ENCODE measurements at regions not wholly inside any gene's neighbourhood (a gene's known extent, or its start where the extent isn't known, plus 50 kb on each side); places are given as distances from the start of the nearest gene placed in this dataset.

- no peaks in the 10 kb centered on the region for H3K27me3 ChIP-seq (ENCODE audit: control insufficient read depth, insufficient read depth, low read length)
- H3K9me3 ChIP-seq (ENCODE audit: control insufficient read depth, insufficient read depth, low read depth, low read length): no peaks in the 10 kb centered on the region
- H3K36me3 ChIP-seq (ENCODE audit: control insufficient read depth, insufficient read depth, low read length): no peaks in the 10 kb centered on the region
- BruUV-seq (replicated peaks): no TSS peak
- POLR2A ChIA-PET: no interaction called here
- no peak overlapping the region for H3K27ac ChIP-seq (ENCODE audit: low read length)
- no peaks in the 10 kb centered on the region for H3K4me1 ChIP-seq (ENCODE audit: control insufficient read depth, insufficient read depth, low read length)
- DNase-seq (ENCODE audit: low read depth, low spot score): no peak
- CTCF ChIA-PET: no interaction called here
- ATAC-seq: no peak
- in situ Hi-C loops (cut with HindIII; ENCODE audit: low pct_unique_long_range_greater_than_20kb, low sequenced_read_pairs) (no loop called here), intact Hi-C loops (cut with micrococcal nuclease; ENCODE audit: unreplicated experiment) (no loop called here)
- TF ChIP-seq SIN3A (IDR thresholded peaks at IDR 0.05; ENCODE audit: borderline replicate concordance, insufficient read depth, low read depth, low read length) (no peak), POLR2AphosphoS5 (IDR thresholded peaks at IDR 0.05; ENCODE audit: low read depth, low read length) (no peak), CTCF (IDR thresholded peaks at IDR 0.05) (no peak), TCF7L2 (IDR thresholded peaks at IDR 0.05; ENCODE audit: low read depth, low read length) (no peak)
- TF ChIP-seq, protein P1, sequence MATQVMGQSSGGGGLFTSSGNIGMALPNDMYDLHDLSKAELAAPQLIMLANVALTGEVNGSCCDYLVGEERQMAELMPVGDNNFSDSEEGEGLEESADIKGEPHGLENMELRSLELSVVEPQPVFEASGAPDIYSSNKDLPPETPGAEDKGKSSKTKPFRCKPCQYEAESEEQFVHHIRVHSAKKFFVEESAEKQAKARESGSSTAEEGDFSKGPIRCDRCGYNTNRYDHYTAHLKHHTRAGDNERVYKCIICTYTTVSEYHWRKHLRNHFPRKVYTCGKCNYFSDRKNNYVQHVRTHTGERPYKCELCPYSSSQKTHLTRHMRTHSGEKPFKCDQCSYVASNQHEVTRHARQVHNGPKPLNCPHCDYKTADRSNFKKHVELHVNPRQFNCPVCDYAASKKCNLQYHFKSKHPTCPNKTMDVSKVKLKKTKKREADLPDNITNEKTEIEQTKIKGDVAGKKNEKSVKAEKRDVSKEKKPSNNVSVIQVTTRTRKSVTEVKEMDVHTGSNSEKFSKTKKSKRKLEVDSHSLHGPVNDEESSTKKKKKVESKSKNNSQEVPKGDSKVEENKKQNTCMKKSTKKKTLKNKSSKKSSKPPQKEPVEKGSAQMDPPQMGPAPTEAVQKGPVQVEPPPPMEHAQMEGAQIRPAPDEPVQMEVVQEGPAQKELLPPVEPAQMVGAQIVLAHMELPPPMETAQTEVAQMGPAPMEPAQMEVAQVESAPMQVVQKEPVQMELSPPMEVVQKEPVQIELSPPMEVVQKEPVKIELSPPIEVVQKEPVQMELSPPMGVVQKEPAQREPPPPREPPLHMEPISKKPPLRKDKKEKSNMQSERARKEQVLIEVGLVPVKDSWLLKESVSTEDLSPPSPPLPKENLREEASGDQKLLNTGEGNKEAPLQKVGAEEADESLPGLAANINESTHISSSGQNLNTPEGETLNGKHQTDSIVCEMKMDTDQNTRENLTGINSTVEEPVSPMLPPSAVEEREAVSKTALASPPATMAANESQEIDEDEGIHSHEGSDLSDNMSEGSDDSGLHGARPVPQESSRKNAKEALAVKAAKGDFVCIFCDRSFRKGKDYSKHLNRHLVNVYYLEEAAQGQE (IDR thresholded peaks at IDR 0.05; ENCODE audit: insufficient read depth in 1 of 2, low read depth in 2 of 2, low read length in 1 of 2): no peak
- no peak overlapping the region for H3K4me3 ChIP-seq (ENCODE audit: low read depth in 2 of 2, low read length in 2 of 2)
These were observed 302.9 kb downstream of the BAMBI start for GRCh38 chr10:28980264-28980663.

- in situ Hi-C loops (cut with HindIII; ENCODE audit: low pct_unique_long_range_greater_than_20kb, low sequenced_read_pairs): no loop called here
- H3K9me3 ChIP-seq (ENCODE audit: control insufficient read depth, insufficient read depth, low read depth, low read length): no peaks in the 10 kb centered on the region
- no peak for DNase-seq (ENCODE audit: low read depth, low spot score)
- no peaks in the 10 kb centered on the region for H3K4me1 ChIP-seq (ENCODE audit: control insufficient read depth, insufficient read depth, low read length)
- POLR2A ChIA-PET: no interaction called here
- H3K27me3 ChIP-seq (ENCODE audit: control insufficient read depth, insufficient read depth, low read length): no peaks in the 10 kb centered on the region
- H3K27ac ChIP-seq (ENCODE audit: low read length): no peak overlapping the region
- BruUV-seq (replicated peaks): no TSS peak
- no peak for ATAC-seq
- no peaks in the 10 kb centered on the region for H3K36me3 ChIP-seq (ENCODE audit: control insufficient read depth, insufficient read depth, low read length)
- CTCF ChIA-PET: no interaction called here
- no peak overlapping the region for H3K4me3 ChIP-seq (ENCODE audit: low read depth in 2 of 2, low read length in 2 of 2)
- TF ChIP-seq, protein P1 (IDR thresholded peaks at IDR 0.05; ENCODE audit: insufficient read depth in 1 of 2, low read depth in 2 of 2, low read length in 1 of 2): no peak
- no peak for TF ChIP-seq TCF7L2 (IDR thresholded peaks at IDR 0.05; ENCODE audit: low read depth, low read length)
- no peak for TF ChIP-seq SIN3A (IDR thresholded peaks at IDR 0.05; ENCODE audit: borderline replicate concordance, insufficient read depth, low read depth, low read length)
- no peak for TF ChIP-seq POLR2AphosphoS5 (IDR thresholded peaks at IDR 0.05; ENCODE audit: low read depth, low read length)
- TF ChIP-seq CTCF (IDR thresholded peaks at IDR 0.05): no peak
- intact Hi-C loops (cut with micrococcal nuclease; ENCODE audit: unreplicated experiment): no loop called here
These were observed 303.7 kb downstream of the BAMBI start for GRCh38 chr10:28981007-28981406.

Data from Panc1 (cell line).